A673 (cell line): ENCODE measurements at regions not wholly inside any gene's neighbourhood (a gene's known extent, or its start where the extent isn't known, plus 50 kb on each side); places are given as distances from the start of the nearest gene placed in this dataset.

Source experiments
- EZH2 ChIP-seq: fragments of 200-600 bp; sonication (generic); IDR thresholded peaks from 2 replicates; pipeline ENCODE4 v1.6.1; 2017; ENCODE audit warnings: borderline replicate concordance, low read depth, mild to moderate bottlenecking, mixed read lengths, antibody characterized with exemption, low read length; ENCODE audit not compliant: poor library complexity, severe bottlenecking
- TF ChIP-seq, protein P1 (sequence below): fragments of 300-800, 200-600 bp; sonication (generic); conservative IDR thresholded peaks from 2 replicates; pipeline ENCODE4 v1.5.1; 2017; ENCODE audit warnings: low read depth, mild to moderate bottlenecking, antibody characterized with exemption, low read length, moderate library complexity, mixed read lengths

DNA sequence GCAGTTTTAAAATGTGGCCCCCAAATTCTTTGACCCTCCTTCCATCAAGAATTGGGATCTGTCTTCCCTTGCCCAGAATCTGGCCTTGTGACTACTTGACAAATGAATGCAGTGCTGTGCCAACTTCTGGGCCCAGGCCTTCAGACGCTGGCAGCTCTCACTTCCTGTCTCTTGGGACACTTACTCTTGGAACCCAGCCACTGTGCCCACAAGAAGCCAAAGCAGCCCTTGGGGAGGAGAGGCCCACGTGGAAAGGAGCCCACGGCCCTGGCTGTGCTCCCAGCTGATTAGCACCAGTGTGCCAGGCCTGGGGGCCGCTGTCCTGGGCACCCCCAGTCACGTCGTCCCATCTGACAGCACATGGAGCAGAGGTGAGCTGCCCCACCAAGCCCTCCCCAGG lies 56.6 kb downstream of the RPL37A start:
- TF ChIP-seq, protein P1, sequence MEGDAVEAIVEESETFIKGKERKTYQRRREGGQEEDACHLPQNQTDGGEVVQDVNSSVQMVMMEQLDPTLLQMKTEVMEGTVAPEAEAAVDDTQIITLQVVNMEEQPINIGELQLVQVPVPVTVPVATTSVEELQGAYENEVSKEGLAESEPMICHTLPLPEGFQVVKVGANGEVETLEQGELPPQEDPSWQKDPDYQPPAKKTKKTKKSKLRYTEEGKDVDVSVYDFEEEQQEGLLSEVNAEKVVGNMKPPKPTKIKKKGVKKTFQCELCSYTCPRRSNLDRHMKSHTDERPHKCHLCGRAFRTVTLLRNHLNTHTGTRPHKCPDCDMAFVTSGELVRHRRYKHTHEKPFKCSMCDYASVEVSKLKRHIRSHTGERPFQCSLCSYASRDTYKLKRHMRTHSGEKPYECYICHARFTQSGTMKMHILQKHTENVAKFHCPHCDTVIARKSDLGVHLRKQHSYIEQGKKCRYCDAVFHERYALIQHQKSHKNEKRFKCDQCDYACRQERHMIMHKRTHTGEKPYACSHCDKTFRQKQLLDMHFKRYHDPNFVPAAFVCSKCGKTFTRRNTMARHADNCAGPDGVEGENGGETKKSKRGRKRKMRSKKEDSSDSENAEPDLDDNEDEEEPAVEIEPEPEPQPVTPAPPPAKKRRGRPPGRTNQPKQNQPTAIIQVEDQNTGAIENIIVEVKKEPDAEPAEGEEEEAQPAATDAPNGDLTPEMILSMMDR: no peak
- TF ChIP-seq EZH2: no peak
